Skin of body (tissue), 1 donor: ENCODE measurements at regions not wholly inside any gene's neighbourhood (a gene's known extent, or its start where the extent isn't known, plus 50 kb on each side); places are given as distances from the start of the nearest gene placed in this dataset.

Source experiments
- DNase-seq: peaks from one replicate; lab custom pipeline; 2025; lab: John Stamatoyannopoulos, UW

GRCh38 chr1:82511441-82511840, 710.7 kb downstream of the ADGRL2 start:
- DNase-seq = no peak

GRCh38 chr1:82510431-82510830, 709.7 kb downstream of the ADGRL2 start:
- DNase-seq = no peak

DNA sequence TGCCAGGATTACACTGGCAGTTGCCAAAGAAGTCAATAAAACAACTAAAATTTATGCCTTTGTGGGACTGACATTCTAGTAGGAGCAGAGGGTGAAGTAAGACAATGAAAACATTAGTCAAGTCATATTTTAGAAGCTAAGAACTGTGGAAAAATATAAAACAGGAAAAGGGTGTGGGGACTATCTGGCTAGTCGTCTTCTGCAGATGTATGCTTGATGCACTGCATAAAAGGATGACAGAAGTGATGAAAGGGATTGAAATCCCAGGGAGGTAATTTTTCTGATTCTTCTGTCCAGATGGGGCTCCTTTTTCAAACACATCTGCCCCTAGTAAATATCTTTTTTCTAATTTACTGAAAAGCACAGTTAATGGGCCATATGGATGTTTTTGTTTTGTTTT, 706.3 kb downstream of the ADGRL2 start:
- DNase-seq = peak; percentile 83

GRCh38 chr1:82503822-82504221, 703.1 kb downstream of the ADGRL2 start:
- peak; percentile 33 for DNase-seq

DNA sequence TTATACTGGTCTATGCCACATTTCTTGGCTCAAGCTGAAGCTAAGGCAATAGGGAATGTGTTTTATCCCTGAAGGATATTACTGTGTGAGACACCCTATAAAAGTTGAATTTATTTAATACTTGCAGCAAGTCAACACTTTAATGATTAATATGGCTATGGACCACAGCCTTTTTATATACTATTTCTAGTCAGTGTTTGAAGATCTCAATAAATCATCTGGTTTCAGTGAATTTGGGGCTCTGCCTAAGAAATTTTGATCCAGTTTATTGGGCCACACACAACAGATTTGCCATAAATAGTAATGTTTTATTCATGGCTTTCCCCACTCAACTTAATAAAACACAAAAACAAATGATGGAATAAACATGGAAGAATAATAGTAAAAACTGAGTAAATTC, 698.3 kb downstream of the ADGRL2 start:
- peak; percentile 14 for DNase-seq

GRCh38 chr1:82494117-82494516, 693.4 kb downstream of the ADGRL2 start:
- DNase-seq = no peak

DNA sequence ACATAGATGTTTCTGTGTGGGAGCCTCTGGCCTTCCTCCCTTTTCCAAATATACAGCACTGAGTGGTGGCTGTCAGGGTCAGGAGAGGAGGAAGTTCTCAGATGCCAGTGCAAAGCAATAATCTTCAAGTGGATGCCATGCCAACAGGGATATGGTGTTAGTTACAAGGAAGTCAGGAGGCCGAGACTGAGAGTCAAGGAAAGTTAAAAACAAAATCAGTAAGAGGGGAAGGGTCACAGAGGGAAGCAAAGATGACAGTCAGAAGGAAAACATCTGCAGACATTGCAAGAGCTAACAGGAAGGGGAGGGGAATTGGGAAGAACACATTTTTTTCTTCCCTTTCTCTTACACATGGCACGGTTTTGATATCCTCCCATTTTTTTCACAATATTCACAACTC, 691.4 kb downstream of the ADGRL2 start:
- no peak for DNase-seq

GRCh38 chr1:82491301-82492048, 690.7 kb downstream of the ADGRL2 start:
- DNase-seq = no peak

DNA sequence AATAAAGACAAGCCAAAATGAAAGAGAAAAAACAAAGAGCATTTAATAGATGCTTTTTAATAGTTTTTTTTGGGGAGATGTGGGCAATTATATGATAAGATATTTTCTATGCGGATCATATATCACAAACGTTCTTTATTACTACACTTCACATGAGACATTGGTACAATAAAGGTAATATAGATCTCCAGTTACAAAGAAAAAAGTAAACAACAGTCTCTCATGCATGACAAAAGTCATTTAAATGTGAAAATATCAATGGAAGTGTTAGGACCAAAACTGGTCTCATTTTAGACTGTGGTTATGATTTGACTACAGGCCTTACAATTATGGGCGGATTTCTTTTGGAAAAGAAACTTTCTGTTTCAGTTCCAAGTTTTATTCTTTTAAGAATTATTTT, 687.0 kb downstream of the ADGRL2 start:
- no peak for DNase-seq

- no peak for DNase-seq
Observed at GRCh38 chr1:82486969-82487368, 686.2 kb downstream of the ADGRL2 start.

- DNase-seq = no peak
Observed at GRCh38 chr1:82486468-82486867, 685.7 kb downstream of the ADGRL2 start.

DNA sequence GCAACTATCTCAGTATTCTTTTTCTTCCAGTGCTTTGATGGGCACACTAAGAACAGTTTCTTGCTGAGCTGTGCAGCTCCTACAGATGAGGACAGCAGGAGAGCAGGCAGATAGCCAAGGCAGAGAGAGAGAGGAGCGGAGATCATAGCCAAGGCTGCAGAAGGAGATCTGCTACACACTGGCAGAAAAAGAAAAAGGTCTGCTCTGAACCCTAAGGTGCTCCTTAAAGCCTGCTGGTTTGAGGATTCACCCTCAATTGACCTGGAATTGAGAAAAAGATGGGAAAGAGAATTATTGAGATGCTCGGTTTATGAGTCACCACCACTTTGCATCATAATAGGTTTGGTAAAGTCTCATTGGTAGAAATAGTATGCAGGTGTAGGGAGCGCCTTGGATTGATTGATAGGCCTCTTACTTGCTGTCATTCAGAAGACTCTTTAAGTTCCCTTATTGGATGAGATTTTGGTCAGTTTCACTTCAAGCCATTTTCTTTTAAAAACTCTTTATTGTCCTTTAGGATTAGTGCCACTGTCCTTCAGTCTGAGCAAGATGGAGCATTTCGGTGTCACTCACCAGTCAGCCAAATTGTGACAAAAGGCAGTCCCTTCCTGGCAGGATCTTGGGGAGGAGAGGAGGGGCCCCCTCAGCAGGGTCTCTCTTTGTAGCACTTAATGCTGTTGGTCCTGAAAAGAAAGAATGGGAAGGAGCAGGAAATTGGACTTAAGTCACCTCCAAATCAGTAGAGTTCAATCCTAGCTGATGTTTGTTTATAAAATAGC, 685.0 kb downstream of the ADGRL2 start:
- peak; percentile 51 for DNase-seq

GRCh38 chr1:82483146-82483545, 682.4 kb downstream of the ADGRL2 start:
- DNase-seq = no peak

DNA sequence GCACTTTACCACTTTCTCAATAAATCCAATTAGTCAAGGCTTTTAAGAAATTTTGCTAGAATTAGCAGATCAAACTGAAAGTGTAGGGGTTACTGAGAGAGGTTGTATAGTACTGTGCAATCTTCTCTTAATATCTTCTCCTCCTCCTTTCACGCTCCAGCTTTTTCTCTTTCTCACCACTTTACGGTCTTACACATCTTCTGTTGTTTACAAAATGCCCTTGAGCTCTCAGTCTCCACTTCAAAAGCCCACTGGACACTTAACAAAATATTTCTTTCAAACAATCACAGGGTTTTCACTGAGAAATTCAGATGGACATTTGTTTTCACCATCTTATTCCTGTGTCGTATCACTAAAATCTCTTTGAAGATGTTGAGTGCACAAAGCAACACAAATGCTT, 678.2 kb downstream of the ADGRL2 start:
- DNase-seq = no peak

DNA sequence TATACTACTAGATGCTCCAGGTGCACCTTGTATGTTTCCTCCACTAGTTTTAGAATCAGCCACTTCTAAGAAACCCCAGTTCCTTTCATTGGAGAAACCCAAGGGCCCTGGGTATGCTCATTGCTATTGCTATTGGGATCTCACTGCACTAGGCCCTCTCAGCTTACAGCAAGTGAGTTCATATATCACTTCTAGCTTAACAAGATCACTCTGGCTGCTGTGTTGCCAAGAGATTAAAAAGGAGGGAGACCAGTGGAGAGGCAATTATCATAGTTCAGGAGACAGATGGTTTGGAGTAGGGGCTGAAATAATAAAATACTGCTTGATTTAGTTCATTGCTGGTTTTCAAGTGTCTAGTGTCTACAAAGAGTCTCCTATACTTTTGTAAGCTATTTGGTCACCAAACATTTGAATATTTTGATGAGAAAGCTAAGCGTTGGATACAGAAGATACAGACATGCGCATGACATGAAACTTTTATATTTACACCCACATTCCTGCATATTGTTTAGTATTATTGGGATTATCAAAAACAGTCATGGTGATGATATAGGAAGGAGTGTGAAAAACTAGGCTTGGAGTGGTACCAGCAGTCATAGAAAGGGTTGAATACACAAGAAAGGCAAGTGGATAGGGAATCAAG, 671.9 kb downstream of the ADGRL2 start:
- no peak for DNase-seq

DNA sequence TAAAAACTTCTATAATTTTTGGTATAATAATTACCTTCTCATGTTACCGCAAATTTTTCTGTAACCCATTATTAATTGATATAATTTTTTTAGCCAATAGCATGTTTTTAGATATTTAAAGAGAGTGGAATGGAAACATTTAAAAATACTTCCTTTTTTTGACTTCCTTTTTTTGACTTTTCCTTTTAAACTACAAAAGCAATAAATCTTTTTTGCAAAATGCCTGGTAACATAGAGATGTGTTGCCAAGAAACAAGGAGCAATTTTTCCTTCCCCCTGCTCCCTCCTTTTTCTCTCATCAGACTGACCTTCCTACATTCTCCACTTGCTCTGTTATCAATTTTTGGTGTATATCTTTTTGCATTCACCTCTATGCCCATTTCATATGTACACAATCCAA, 666.2 kb downstream of the ADGRL2 start:
- no peak for DNase-seq

GRCh38 chr1:82466416-82466815, 665.7 kb downstream of the ADGRL2 start:
- no peak for DNase-seq

- no peak for DNase-seq
Observed at GRCh38 chr1:82465024-82465423, 664.3 kb downstream of the ADGRL2 start.

DNA sequence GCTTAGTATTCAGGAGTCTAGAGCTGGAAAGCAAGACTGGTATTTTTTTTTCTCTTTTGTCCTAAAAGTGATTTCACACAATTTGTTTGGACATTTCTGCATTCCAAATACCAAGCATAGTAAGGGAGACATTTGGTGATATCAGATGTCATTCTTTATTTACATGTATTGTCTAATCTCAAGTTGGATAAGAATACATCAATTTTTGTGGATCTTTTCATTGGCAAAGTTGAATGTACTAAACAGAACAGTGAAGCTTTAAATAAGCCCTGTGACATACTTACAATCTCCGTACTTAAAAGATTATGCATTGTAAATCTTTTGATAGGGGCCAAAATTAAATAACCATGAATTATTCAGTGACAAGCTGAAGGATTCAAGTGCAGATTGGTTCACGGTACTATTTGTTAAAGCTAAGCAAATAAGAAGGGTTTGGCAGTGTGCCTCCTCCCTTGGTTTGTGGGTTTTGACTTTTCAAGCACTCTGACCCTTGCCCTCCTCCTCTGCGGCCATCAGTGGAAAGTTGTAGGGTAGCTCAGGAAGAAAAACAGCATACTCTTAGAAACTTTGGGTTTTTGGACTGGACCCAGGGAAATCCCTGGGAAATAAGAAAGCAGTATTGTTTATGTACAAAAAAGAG, 663.7 kb downstream of the ADGRL2 start:
- peak; percentile 32 for DNase-seq

DNA sequence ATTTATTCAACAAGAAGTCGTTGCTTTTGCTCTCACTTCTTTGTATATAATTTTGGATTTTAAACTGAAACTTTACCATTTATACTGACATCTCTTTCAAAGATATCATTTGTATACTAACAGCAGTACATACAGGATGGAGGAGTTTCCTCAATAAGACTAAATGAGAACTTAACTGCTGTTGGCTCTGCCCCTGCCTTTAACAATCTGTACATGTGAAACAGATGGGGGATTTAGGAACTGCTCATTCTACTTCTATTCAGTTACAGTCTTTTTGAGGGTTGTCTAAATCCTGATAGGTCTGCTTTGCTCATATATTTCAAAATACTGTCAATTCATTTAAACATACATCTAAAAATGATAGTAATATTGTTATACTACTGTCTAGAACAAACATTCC, 663.2 kb downstream of the ADGRL2 start:
- peak; percentile 66 for DNase-seq

DNA sequence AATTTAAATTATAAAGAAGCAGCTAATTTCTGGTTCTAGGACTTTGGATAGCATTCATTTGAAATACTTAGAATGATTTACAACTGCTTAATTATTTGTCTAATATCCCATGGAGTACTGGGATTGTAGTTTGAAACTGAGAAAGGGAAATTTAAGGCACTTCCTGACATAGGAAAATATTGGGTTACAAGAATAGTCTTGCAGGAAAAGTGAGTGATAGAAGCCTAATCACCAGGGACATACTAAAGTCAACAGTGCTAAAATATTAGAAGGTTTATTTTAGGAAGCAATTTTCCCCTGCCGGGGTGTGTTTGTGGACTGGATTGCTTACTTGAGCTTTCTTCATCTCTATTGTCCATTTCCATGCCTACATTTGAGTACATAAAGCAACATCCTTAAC, 661.6 kb downstream of the ADGRL2 start:
- DNase-seq = no peak

DNA sequence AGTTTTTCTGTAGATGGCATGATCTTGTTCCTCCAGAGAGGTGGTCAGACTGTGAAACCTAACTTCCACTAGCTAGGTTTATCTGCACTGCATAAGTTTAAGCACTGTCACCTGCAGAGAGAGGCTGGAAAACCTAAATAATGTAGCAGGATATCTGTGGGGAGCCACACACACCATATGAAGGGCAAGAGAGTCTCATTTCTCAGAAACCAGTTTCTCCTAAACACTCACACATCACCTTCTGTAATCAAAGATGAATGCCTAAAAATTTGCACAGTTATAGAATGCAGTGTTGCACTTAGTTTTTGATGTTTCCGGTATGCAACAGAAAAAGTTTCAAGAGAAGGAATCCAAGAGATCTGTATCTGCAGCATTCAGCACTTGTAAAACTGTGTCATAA, 654.6 kb downstream of the ADGRL2 start:
- DNase-seq = no peak
